ENCODE measurements at regions not wholly inside any gene's neighbourhood (a gene's known extent, or its start where the extent isn't known, plus 50 kb on each side); places are given as distances from the start of the nearest gene placed in this dataset.

- BruUV-seq (replicated peaks): no TSS peak
- H4K20me1 ChIP-seq (ENCODE audit: insufficient read depth): no peaks in the 10 kb centered on the region
- H3K79me2 ChIP-seq (ENCODE audit: low read depth): no peaks in the 10 kb centered on the region
- H3K4me1 ChIP-seq (replicated peaks; ENCODE audit: insufficient read depth): no peaks in the 10 kb centered on the region
- H3K4me2 ChIP-seq: no peak overlapping the region
- ChIA-PET CTCF (no interaction called here), POLR2A (ENCODE audit: unreplicated experiment) (no interaction called here)
- no peak overlapping the region for H3K4me3 ChIP-seq
- H3K27me3 ChIP-seq (ENCODE audit: insufficient read depth, low read depth): no peaks in the 10 kb centered on the region
- no peaks in the 10 kb centered on the region for H3K9me3 ChIP-seq (ENCODE audit: insufficient read depth, low read depth)
- TF ChIP-seq CTCF (conservative IDR thresholded peaks at IDR 0.05) (no peak), EZH2 (IDR thresholded peaks at IDR 0.05; ENCODE audit: low read depth) (no peak)
- no peaks in the 10 kb centered on the region for H3K36me3 ChIP-seq (ENCODE audit: low read depth)
- H2AFZ ChIP-seq: no peak overlapping the region
- H3K9me2 ChIP-seq (ENCODE audit: insufficient read depth): no peaks in the 10 kb centered on the region
- no peak overlapping the region for H3K27ac ChIP-seq
- intact Hi-C loops (cut with micrococcal nuclease; ENCODE audit: unreplicated experiment): no loop called here
- H3F3A ChIP-seq (ENCODE audit: insufficient read depth, low read depth): no peaks in the 10 kb centered on the region
- no peak for DNase-seq
Observed at GRCh38 chr13:34591129-34591528, 350.9 kb upstream of the NBEA start.

- POLR2A ChIA-PET (ENCODE audit: unreplicated experiment): no interaction called here
- Histone ChIP-seq H3K79me2 (ENCODE audit: low read depth) (no peaks in the 10 kb centered on the region), H3K4me2 (no peak overlapping the region), H2AFZ (no peak overlapping the region), H3K27ac (no peak overlapping the region), H3K4me1 (replicated peaks; ENCODE audit: insufficient read depth) (no peaks in the 10 kb centered on the region), H3K9me3 (ENCODE audit: insufficient read depth, low read depth) (no peaks in the 10 kb centered on the region), H3K36me3 (ENCODE audit: low read depth) (no peaks in the 10 kb centered on the region), H4K20me1 (ENCODE audit: insufficient read depth) (no peaks in the 10 kb centered on the region), H3F3A (ENCODE audit: insufficient read depth, low read depth) (no peaks in the 10 kb centered on the region), H3K9me2 (ENCODE audit: insufficient read depth) (no peaks in the 10 kb centered on the region), H3K4me3 (no peak overlapping the region), H3K27me3 (ENCODE audit: insufficient read depth, low read depth) (no peaks in the 10 kb centered on the region)
- BruUV-seq (replicated peaks): no TSS peak
- DNase-seq: no peak
- intact Hi-C loops (cut with micrococcal nuclease; ENCODE audit: unreplicated experiment): no loop called here
- CTCF ChIA-PET: interaction anchor here (0.7 kb wide), 1 partner anchor 1378 kb away, joined by 4 read pairs; no protein-coding TSS in a partner anchor
- no peak for TF ChIP-seq CTCF (conservative IDR thresholded peaks at IDR 0.05)
- TF ChIP-seq EZH2 (IDR thresholded peaks at IDR 0.05; ENCODE audit: low read depth): no peak
Observed at GRCh38 chr13:34591900-34592529, 350.1 kb upstream of the NBEA start.

- no peaks in the 10 kb centered on the region for H3F3A ChIP-seq (ENCODE audit: insufficient read depth, low read depth)
- CTCF ChIA-PET: no interaction called here
- no peaks in the 10 kb centered on the region for H3K9me2 ChIP-seq (ENCODE audit: insufficient read depth)
- H3K27ac ChIP-seq: no peak overlapping the region
- intact Hi-C loops (cut with micrococcal nuclease; ENCODE audit: unreplicated experiment): no loop called here
- TF ChIP-seq EZH2 (IDR thresholded peaks at IDR 0.05; ENCODE audit: low read depth) (no peak), CTCF (conservative IDR thresholded peaks at IDR 0.05) (no peak)
- DNase-seq: no peak
- POLR2A ChIA-PET (ENCODE audit: unreplicated experiment): no interaction called here
- no peak overlapping the region for H2AFZ ChIP-seq
- BruUV-seq (replicated peaks): no TSS peak
- no peaks in the 10 kb centered on the region for H3K36me3 ChIP-seq (ENCODE audit: low read depth)
- no peaks in the 10 kb centered on the region for H3K4me1 ChIP-seq (replicated peaks; ENCODE audit: insufficient read depth)
- H3K9me3 ChIP-seq (ENCODE audit: insufficient read depth, low read depth): no peaks in the 10 kb centered on the region
- no peak overlapping the region for H3K4me3 ChIP-seq
- no peaks in the 10 kb centered on the region for H4K20me1 ChIP-seq (ENCODE audit: insufficient read depth)
- H3K27me3 ChIP-seq (ENCODE audit: insufficient read depth, low read depth): no peaks in the 10 kb centered on the region
- no peak overlapping the region for H3K4me2 ChIP-seq
- no peaks in the 10 kb centered on the region for H3K79me2 ChIP-seq (ENCODE audit: low read depth)
Observed at GRCh38 chr13:34593658-34594057, 348.4 kb upstream of the NBEA start.
